NCI-H146 treated with DMSO at 0.1 percent for 48 hours (cell line): ENCODE measurements at regions not wholly inside any gene's neighbourhood (a gene's known extent, or its start where the extent isn't known, plus 50 kb on each side); places are given as distances from the start of the nearest gene placed in this dataset.
"Not testable (repeated sequence)": the region's sequence is repeated elsewhere in the genome, so short reads cannot be mapped to it uniquely, and the experiment has no call there.

Source experiments
- DNase-seq: peaks from one replicate; lab custom pipeline; 2025; ENCODE audit not compliant: unreplicated experiment; lab: John Stamatoyannopoulos, UW

- no peak for DNase-seq
Measured at GRCh38 chr10:86579883-86580520, 58.4 kb upstream of the WAPL start.

- DNase-seq = no peak
Measured at GRCh38 chr10:86580521-86580891, 58.9 kb upstream of the WAPL start.

- peak; percentile 11 for DNase-seq
Measured at GRCh38 chr10:86583983-86584382, 62.4 kb upstream of the WAPL start.

GRCh38 chr10:86585037-86585929 lies 63.7 kb upstream of the WAPL start:
- peak; percentile 78 for DNase-seq

- DNase-seq = no peak
Measured at GRCh38 chr10:86586516-86586915, 64.9 kb upstream of the WAPL start.

GRCh38 chr10:86588781-86589180 lies 65.6 kb upstream of the OPN4 start:
- DNase-seq = not testable (repeated sequence)

- DNase-seq = no peak
Measured at GRCh38 chr10:86591436-86591835, 62.9 kb upstream of the OPN4 start.

GRCh38 chr10:86592413-86592812 lies 61.9 kb upstream of the OPN4 start:
- peak; percentile 42 for DNase-seq

GRCh38 chr10:86594535-86594934 lies 59.8 kb upstream of the OPN4 start:
- DNase-seq = no peak

GRCh38 chr10:86595496-86595895 lies 58.9 kb upstream of the OPN4 start:
- DNase-seq = no peak

- no peak for DNase-seq
Measured at GRCh38 chr10:86596266-86596665, 58.1 kb upstream of the OPN4 start.

- no peak for DNase-seq
Measured at GRCh38 chr10:86597306-86597705, 57.0 kb upstream of the OPN4 start.

- DNase-seq = no peak
Measured at GRCh38 chr10:86598151-86598550, 56.2 kb upstream of the OPN4 start.

GRCh38 chr10:86599041-86599440 lies 55.3 kb upstream of the OPN4 start:
- no peak for DNase-seq

GRCh38 chr10:86599729-86600128 lies 54.6 kb upstream of the OPN4 start:
- DNase-seq = peak; percentile 43

- no peak for DNase-seq
Measured at GRCh38 chr10:86600296-86600695, 54.1 kb upstream of the OPN4 start.

GRCh38 chr10:86601956-86602602 lies 52.3 kb upstream of the OPN4 start:
- no peak for DNase-seq

GRCh38 chr10:86603256-86603655 lies 51.1 kb upstream of the OPN4 start:
- no peak for DNase-seq
